ENCODE measurements at regions not wholly inside any gene's neighbourhood (a gene's known extent, or its start where the extent isn't known, plus 50 kb on each side); places are given as distances from the start of the nearest gene placed in this dataset.

DNA sequence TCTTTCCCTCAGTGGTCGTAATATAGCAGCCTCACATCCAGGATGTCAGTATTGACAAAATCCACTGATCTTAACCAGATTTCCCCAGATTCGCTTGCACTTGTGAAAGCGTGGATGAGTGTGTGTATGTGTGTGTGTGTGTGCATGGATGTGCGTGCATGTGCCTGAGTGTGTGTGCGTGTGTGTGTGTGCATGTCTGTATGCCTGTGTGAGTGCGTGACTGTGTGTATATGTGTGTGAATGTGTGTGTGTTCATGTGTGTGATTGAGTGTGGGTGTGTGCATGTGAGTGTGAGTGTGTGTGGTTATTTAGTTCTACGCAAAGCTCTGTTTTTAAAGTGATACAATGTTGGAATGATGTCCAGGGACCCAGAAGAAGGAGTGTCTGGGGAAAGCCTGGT is 723.2 kb downstream of the BRD1 start:
- H3K27ac ChIP-seq, result no peak overlapping the region
- no peak overlapping the region for H3K4me3 ChIP-seq
- TF ChIP-seq, protein P1, sequence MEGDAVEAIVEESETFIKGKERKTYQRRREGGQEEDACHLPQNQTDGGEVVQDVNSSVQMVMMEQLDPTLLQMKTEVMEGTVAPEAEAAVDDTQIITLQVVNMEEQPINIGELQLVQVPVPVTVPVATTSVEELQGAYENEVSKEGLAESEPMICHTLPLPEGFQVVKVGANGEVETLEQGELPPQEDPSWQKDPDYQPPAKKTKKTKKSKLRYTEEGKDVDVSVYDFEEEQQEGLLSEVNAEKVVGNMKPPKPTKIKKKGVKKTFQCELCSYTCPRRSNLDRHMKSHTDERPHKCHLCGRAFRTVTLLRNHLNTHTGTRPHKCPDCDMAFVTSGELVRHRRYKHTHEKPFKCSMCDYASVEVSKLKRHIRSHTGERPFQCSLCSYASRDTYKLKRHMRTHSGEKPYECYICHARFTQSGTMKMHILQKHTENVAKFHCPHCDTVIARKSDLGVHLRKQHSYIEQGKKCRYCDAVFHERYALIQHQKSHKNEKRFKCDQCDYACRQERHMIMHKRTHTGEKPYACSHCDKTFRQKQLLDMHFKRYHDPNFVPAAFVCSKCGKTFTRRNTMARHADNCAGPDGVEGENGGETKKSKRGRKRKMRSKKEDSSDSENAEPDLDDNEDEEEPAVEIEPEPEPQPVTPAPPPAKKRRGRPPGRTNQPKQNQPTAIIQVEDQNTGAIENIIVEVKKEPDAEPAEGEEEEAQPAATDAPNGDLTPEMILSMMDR (IDR thresholded peaks at IDR 0.05), result no peak
- no peak for DNase-seq (ENCODE audit: low spot score)

DNA sequence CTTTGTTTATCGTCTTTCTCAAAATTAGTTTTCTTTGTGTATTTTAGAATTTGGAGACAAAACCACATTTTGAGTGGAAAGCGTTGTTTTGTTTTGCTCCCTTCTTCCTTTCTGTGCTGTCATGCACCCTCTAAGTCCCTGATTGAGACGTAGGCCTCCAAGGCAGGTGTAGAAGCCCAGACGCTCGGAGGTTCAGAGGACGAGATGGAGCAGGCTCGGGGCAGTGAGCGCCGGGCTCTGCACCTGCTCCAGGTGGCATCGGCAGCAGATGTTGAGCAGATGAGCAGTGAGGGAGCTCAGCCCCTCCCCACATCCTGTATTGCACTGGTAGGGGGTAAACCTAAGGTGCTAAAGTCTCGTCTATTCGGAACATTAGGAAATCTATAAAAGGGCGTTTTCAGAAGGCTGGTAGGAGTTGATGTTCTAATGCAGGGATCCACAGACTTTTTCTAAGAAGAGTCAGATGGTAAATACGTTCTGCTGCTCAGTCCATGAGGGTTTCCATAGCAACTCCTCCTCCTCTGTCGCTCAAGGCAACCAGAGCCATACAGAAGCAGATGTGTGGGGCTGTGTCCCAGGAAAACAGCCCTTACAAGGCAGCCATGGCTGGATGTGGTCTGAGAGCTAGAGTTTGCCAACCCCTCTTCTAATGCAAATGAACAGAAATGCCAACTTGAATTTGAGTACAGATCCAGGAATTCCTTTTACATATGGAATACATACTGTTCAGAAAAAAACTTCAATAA is 724.2 kb downstream of the BRD1 start:
- no peak for DNase-seq (ENCODE audit: low spot score)
- TF ChIP-seq, protein P1 (IDR thresholded peaks at IDR 0.05), result no peak
- H3K4me3 ChIP-seq, result no peak overlapping the region
- no peak overlapping the region for H3K27ac ChIP-seq

DNA sequence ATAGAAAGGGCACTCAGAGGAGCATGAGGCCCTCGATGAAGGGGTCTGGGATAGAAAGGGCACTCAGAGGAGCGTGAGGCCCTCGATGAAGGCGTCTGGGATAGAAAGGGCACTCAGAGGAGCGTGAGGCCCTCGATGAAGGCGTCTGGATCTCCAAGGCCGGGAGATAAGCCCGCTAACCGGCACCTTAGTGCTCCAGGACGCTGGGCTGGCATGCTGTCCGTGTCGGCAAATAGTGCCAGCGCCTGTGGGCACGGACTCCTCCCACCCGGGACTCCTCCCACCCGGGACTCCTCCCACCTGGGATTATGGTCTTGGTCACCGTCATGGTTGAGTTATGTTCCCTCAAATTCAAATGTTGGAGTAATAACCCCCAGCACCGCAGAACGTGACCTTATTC is 725.3 kb downstream of the BRD1 start:
- DNase-seq (ENCODE audit: low spot score), result no peak
- TF ChIP-seq, protein P1 (IDR thresholded peaks at IDR 0.05), result no peak
- Histone ChIP-seq H3K4me3 (no peak overlapping the region), H3K27ac (no peak overlapping the region)

DNA sequence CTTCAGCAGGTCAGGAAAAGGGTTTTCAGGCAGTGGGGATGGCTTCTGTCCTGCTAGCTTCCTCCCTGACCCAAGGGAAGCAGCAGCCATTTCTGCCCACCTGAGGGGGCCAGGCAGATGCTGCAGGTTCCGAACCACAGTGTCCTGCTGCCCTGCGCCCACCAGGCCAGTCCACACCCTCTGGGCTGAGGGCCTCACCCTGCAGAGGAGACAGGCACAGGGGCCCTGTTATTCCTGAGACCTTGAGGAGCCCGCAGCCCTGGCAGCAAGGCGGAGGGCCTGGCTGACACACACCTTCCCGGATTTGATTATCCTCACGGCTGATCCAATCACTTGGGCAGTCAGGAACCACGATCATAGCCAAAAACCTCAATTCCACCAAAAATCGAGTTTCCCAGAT is 725.8 kb downstream of the BRD1 start:
- Histone ChIP-seq H3K4me3 (no peak overlapping the region), H3K27ac (no peak overlapping the region)
- no peak for DNase-seq (ENCODE audit: low spot score)
- TF ChIP-seq, protein P1 (IDR thresholded peaks at IDR 0.05), result no peak

DNA sequence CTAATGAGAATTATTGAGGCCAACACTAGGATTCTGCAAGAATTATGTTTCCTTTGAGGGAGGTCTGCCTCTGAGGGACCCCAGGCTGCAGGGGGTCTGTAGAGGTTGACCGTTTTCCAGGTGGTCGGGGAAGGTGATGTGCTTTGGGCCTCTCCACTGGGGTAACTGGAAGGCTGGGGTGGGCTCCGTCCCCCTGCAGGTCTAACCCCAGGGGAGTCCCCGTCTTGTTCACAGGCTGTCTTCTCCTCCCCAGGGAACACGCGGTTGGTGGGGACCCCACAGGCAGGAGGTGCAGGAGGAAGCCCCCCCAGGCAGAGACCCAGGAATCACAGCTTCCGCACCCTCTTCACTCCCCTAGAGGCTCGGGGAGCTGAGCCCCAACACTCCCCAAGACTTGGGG is 726.4 kb downstream of the BRD1 start:
- TF ChIP-seq, protein P1 (IDR thresholded peaks at IDR 0.05), result no peak
- DNase-seq (ENCODE audit: low spot score), result no peak
- Histone ChIP-seq H3K27ac (no peak overlapping the region), H3K4me3 (no peak overlapping the region)

DNA sequence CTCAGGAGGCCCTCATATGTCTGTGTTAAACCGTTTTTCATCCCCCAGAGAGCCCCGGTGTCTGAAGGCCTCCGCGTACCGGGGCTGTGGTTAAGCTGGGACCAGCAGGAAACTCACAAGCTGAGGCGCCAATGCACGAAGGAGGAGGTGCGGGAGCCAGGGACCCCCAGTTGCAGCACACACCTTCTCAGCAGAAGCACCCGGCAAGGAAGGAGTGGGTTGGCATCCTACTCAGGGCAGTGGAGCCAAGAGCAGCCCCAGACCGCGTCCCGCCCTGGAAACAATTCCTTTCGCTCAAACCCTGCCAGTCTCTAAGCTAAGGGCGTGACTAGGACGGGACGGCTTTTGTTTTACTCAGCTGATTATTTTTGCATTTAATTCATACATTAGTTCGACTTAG is 726.9 kb downstream of the BRD1 start:
- no peak for DNase-seq (ENCODE audit: low spot score)

DNA sequence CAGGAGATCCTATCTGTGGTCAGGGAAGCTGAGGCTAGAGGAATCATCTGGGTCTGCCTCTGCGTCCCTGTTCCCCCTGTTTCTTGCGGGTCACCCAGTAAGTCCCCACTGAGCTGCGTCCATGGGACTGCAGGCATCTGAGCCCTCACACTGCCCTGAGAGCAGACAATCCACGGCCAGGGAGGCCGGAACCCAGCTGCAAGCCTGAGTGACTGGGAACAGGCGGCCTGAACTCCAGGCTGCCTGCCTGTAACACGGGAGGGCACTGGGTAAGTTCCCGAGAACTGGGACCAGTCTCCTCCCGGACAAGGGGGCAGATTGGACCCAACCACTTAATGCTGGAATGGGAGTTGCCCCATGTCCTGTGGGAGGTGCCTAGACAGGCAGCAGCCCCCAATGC is 727.4 kb downstream of the BRD1 start:
- H3K4me3 ChIP-seq, result no peak overlapping the region
- TF ChIP-seq, protein P1 (IDR thresholded peaks at IDR 0.05), result no peak
- DNase-seq (ENCODE audit: low spot score), result no peak
- no peak overlapping the region for H3K27ac ChIP-seq

More for the DNA sequence above, 726.9 kb downstream of the BRD1 start:
- H3K4me3 ChIP-seq, result no peak overlapping the region
- TF ChIP-seq, protein P1 (IDR thresholded peaks at IDR 0.05), result no peak
- no peak overlapping the region for H3K27ac ChIP-seq
